Loucy (cell line): ENCODE measurements at regions not wholly inside any gene's neighbourhood (a gene's known extent, or its start where the extent isn't known, plus 50 kb on each side); places are given as distances from the start of the nearest gene placed in this dataset.

Source experiments
- H2AFZ ChIP-seq: fragments of 200-600 bp; sonication (generic); 2 replicates; pipeline ENCODE4 v1.6.0; 2016; ENCODE audit warnings: antibody characterized with exemption, mild to moderate bottlenecking, low read length, moderate library complexity
- H3F3A ChIP-seq: fragments of 200-600 bp; 2 replicates; pipeline ENCODE4 v1.6.0; 2016; ENCODE audit warnings: antibody characterized with exemption, low read depth, mild to moderate bottlenecking
- H3K27me3 ChIP-seq: fragments of 200-600 bp; sonication (generic); 2 replicates; pipeline ENCODE4 v1.6.1; 2014; ENCODE audit warnings: low read length, mild to moderate bottlenecking; ENCODE audit not compliant: insufficient read depth, poor library complexity, severe bottlenecking
- H3K36me3 ChIP-seq: fragments of 200-600 bp; sonication (generic); 2 replicates; pipeline ENCODE4 v1.6.1; 2016; ENCODE audit warnings: low read length; ENCODE audit not compliant: insufficient read depth
- H3K4me1 ChIP-seq: fragments of 200-600 bp; sonication (generic); 2 replicates; pipeline ENCODE4 v1.5.1; 2014; ENCODE audit warnings: low read length, mild to moderate bottlenecking; ENCODE audit not compliant: insufficient read depth, poor library complexity, severe bottlenecking
- H3K4me2 ChIP-seq: fragments of 200-600 bp; sonication (generic); 2 replicates; pipeline ENCODE4 v1.6.0; 2014; ENCODE audit warnings: antibody characterized with exemption, low read length, low read depth, mild to moderate bottlenecking; ENCODE audit not compliant: poor library complexity, severe bottlenecking
- H3K4me3 ChIP-seq: fragments of 200-600 bp; sonication (generic); 2 replicates; pipeline ENCODE4 v1.5.1; 2014; ENCODE audit warnings: low read length, mild to moderate bottlenecking, mixed read lengths; ENCODE audit not compliant: poor library complexity, severe bottlenecking
- H3K79me2 ChIP-seq: fragments of 200-600 bp; sonication (generic); 2 replicates; pipeline ENCODE4 v1.6.1; 2014; ENCODE audit warnings: low read length; ENCODE audit not compliant: insufficient read depth
- H3K9ac ChIP-seq: fragments of 200-600 bp; sonication (generic); 2 replicates; pipeline ENCODE4 v1.6.0; 2014; ENCODE audit warnings: mild to moderate bottlenecking, low read depth, low read length, moderate library complexity; ENCODE audit not compliant: poor library complexity, severe bottlenecking
- H3K9me2 ChIP-seq: fragments of 200-600 bp; sonication (generic); replicated peaks from 2 replicates; pipeline ENCODE4 v1.6.1; 2016; ENCODE audit warnings: low read depth, low read length, mixed read lengths
- H3K9me3 ChIP-seq: fragments of 200-600 bp; sonication (generic); 2 replicates; pipeline ENCODE4 v1.6.1; 2014; ENCODE audit warnings: mild to moderate bottlenecking, antibody characterized with exemption, low read length, low read depth; ENCODE audit not compliant: insufficient read depth
- H4K20me1 ChIP-seq: fragments of 200-600 bp; sonication (generic); 2 replicates; pipeline ENCODE4 v1.6.0; 2014; ENCODE audit warnings: antibody characterized with exemption, low read length, mild to moderate bottlenecking; ENCODE audit not compliant: insufficient read depth, poor library complexity, severe bottlenecking
- EZH2phosphoT487 ChIP-seq: fragments of 200-600 bp; IDR thresholded peaks from 2 replicates; pipeline ENCODE4 v1.6.1; 2018; ENCODE audit warnings: antibody characterized with exemption, mild to moderate bottlenecking, moderate library complexity, borderline replicate concordance
- TF ChIP-seq, protein P1 (sequence below): fragments of 200-600 bp; sonication (generic); conservative IDR thresholded peaks from 2 replicates; pipeline ENCODE4 v1.5.1; 2014; ENCODE audit warnings: mild to moderate bottlenecking, antibody characterized with exemption, low read length

GRCh38 chr5:57915536-57915935 lies 432.9 kb upstream of the ACTBL2 start:
- no peaks in the 10 kb centered on the region for H3K9me3 ChIP-seq
- TF ChIP-seq EZH2phosphoT487 = no peak
- TF ChIP-seq, protein P1, sequence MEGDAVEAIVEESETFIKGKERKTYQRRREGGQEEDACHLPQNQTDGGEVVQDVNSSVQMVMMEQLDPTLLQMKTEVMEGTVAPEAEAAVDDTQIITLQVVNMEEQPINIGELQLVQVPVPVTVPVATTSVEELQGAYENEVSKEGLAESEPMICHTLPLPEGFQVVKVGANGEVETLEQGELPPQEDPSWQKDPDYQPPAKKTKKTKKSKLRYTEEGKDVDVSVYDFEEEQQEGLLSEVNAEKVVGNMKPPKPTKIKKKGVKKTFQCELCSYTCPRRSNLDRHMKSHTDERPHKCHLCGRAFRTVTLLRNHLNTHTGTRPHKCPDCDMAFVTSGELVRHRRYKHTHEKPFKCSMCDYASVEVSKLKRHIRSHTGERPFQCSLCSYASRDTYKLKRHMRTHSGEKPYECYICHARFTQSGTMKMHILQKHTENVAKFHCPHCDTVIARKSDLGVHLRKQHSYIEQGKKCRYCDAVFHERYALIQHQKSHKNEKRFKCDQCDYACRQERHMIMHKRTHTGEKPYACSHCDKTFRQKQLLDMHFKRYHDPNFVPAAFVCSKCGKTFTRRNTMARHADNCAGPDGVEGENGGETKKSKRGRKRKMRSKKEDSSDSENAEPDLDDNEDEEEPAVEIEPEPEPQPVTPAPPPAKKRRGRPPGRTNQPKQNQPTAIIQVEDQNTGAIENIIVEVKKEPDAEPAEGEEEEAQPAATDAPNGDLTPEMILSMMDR = no peak
- H3F3A ChIP-seq = no peaks in the 10 kb centered on the region
- H3K4me3 ChIP-seq = no peak overlapping the region
- no peaks in the 10 kb centered on the region for H3K79me2 ChIP-seq
- no peaks in the 10 kb centered on the region for H4K20me1 ChIP-seq
- no peak overlapping the region for H2AFZ ChIP-seq
- H3K27me3 ChIP-seq = no peaks in the 10 kb centered on the region
- no peaks in the 10 kb centered on the region for H3K36me3 ChIP-seq
- no peak overlapping the region for H3K9ac ChIP-seq
- H3K4me1 ChIP-seq = peaks cover 5% of the 10 kb centered on the region
- no peaks in the 10 kb centered on the region for H3K9me2 ChIP-seq
- no peak overlapping the region for H3K4me2 ChIP-seq

DNA sequence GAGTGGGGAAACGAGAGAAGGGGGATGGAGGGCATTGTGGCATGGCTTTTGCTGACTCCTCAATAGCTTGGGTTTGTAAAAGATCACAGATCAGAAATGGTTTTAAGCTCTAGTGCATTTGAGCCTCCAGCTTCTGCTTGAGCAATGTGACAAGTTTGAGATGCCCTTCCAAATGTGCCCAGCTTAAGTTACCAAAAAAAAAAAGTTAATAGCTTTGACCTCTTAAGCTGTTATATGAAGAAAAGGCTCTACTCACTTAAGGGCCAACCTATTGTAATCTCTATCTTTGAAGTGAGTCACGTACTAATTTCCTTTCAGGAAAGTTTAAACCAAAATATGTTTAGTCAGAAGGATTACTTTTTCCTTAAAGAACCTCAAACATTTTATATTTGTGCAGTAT lies 428.8 kb upstream of the ACTBL2 start:
- Histone ChIP-seq H4K20me1 (no peaks in the 10 kb centered on the region), H3K79me2 (no peaks in the 10 kb centered on the region), H2AFZ (no peak overlapping the region), H3K4me3 (no peak overlapping the region), H3K36me3 (no peaks in the 10 kb centered on the region), H3K4me1 (peaks cover 5% of the 10 kb centered on the region), H3K9me3 (no peaks in the 10 kb centered on the region), H3K4me2 (no peak overlapping the region), H3F3A (no peaks in the 10 kb centered on the region), H3K27me3 (no peaks in the 10 kb centered on the region), H3K9me2 (no peaks in the 10 kb centered on the region), H3K9ac (no peak overlapping the region)
- TF ChIP-seq EZH2phosphoT487 = no peak
- TF ChIP-seq, protein P1 = no peak

DNA sequence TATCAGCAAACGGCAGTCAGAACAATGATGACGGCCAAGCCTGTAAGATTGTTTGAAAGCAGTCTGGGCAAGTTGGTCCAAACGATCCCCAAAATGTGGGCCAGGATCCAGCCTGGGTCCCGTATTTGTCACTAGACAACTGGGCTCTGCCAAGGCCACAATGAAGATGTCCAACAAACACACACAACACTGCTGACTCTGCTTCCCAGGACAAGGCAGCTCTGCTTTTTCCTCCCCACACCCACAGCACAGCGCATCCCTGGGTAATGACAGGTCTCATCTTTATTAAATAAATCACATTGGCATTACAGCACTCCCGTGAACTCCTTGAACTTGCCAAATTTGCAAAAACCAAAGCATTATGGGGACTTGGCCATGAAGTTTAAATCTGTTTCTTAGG lies 424.1 kb upstream of the ACTBL2 start:
- H3K79me2 ChIP-seq = no peaks in the 10 kb centered on the region
- no peaks in the 10 kb centered on the region for H3K9me2 ChIP-seq
- H3K4me3 ChIP-seq = no peak overlapping the region
- H3K36me3 ChIP-seq = no peaks in the 10 kb centered on the region
- H3K27me3 ChIP-seq = no peaks in the 10 kb centered on the region
- no peak overlapping the region for H3K4me2 ChIP-seq
- no peaks in the 10 kb centered on the region for H3K9me3 ChIP-seq
- H4K20me1 ChIP-seq = no peaks in the 10 kb centered on the region
- no peaks in the 10 kb centered on the region for H3F3A ChIP-seq
- no peaks in the 10 kb centered on the region for H3K4me1 ChIP-seq
- H2AFZ ChIP-seq = no peak overlapping the region
- H3K9ac ChIP-seq = no peak overlapping the region
- TF ChIP-seq, protein P1 = no peak
- no peak for TF ChIP-seq EZH2phosphoT487
